Suppressor macrophage treated with lipopolysaccharide for 1 hour (primary cell): ENCODE measurements at regions not wholly inside any gene's neighbourhood (a gene's known extent, or its start where the extent isn't known, plus 50 kb on each side); places are given as distances from the start of the nearest gene placed in this dataset.
"Not testable (repeated sequence)": the region's sequence is repeated elsewhere in the genome, so short reads cannot be mapped to it uniquely, and the experiment has no call there.

ENCODE experiments used
- DNase-seq, 3 donors: peaks; one replicate each; pipeline ENCODE4 v3.0.0-alpha.2; 2020 to 2022

GRCh38 chr9:41367301-41367700 is 178.2 kb upstream of the ZNG1F start:
- DNase-seq = not testable (repeated sequence)

- DNase-seq = peak in 1 of 3 donors; percentile 13
Measured at GRCh38 chr9:41361790-41362189, 172.7 kb upstream of the ZNG1F start.

DNA sequence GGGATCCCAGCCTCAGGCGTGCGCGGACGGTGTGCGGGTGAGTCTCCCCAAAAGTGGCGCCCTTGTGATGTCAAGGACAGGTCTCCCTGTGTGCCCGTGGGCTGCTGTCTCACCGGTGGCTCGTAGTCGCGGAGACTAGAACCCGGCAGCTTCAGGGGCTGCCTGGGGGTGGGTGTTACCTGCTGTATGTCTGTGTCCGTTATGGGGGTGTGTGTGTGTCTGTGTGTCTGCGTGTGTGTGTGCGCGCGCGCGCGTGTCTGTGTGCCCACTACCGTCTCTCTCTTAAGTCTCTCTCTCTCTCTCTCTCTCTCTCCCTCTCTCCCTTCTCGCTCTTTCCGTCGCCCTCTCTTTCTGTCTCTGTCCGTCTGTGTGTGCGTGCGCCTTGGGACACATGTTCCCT is 170.0 kb upstream of the ZNG1F start:
- peak; percentile 11 to 16 (median 15) for DNase-seq

- peak; percentile 68 to 83 (median 81) for DNase-seq
Measured at GRCh38 chr9:41358682-41359081, 169.6 kb upstream of the ZNG1F start.

DNA sequence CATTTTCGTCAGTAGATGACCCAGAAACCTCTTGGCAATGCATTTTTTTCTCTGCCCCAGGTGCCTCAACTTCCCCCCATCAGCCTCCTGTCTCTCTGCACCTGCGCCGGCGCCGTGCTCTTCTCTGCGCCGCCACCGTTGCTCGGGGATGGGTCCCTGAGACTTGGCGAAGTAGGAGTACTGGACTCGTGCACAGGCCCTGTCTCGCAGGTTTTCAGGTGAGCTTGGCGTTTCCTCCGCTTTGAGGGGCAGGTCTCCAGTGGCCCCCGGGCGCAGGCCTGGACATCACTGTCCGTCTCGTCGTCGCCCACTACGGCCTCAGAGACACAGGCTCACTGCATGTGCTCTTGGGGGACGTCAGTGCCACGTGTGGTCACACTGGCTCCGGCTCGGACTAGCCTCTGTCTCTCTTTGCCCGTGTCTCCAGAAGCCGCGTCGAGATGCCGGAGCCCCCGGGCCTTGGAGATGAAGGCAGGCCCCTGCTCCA is 168.8 kb upstream of the ZNG1F start:
- not testable (repeated sequence) for DNase-seq

- DNase-seq = not testable (repeated sequence)
Measured at GRCh38 chr9:41357350-41357748, 168.2 kb upstream of the ZNG1F start.

GRCh38 chr9:41356588-41357349 is 167.7 kb upstream of the ZNG1F start:
- peak; percentile 58 to 79 (median 59) for DNase-seq

GRCh38 chr9:41355712-41356450 is 166.8 kb upstream of the ZNG1F start:
- not testable (repeated sequence) for DNase-seq

DNA sequence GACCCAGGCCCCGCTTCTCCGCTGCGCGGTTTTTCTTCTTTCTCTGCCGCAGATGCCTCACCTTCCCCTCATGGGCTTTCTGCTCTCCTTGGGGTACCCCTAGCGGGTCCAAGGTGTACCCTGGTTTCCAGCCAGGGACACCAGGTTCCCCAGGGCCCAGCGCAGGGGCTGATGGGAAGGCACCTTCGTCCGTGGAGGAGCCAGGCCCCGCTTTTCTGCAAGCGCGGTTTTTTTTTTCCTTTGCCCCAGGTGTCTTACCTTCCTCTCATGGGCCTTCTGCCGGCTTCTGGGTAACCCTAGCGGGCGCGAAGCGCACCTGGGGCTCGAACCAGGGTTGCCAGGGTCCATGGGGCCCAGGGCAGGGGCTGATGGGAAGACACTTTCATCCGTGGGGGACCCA is 165.9 kb upstream of the ZNG1F start:
- DNase-seq = not testable (repeated sequence)

DNA sequence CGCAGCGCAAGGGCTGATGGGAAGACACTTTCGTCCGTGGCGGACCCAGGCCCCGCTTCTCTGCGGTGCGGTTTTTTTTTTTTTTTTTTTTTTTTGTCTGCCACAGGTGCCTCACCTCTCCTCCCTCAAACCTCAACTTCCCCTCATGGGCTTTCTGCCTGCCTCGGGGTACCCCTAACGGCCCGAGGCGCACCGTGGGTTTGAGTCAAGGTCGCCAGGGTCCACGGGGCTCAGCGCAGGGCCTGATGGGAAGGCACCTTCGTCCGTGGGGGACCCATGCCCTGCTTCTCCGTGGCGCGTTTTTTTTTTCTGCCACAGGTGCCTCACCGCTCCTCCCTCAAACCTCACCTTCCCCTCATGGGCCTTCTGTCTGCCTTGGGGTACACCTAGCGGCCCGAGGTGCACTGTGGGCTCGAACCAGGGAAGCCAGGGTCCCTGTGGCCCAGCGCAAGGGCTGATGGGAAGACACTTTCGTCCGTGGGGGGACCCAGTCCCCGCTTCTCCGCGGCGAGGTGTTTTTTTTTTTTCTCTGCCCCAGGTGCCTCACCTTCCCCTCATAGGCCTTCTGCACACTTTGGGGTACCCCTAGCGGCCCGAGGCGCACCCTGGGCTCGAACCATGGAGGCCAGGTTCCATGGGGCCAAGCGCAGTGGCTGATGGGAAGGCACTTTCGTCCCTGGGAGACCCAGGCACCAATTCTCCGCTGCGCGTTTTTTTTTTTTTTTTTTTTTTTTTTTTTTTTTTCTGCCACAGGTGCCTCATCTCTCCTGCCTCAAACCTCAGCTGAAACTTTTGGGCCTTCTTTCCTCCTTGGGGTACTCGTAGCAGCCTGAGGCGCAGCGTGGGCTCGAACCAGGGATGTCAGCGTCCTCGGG is 165.2 kb upstream of the ZNG1F start:
- not testable (repeated sequence) for DNase-seq

GRCh38 chr9:41353026-41353425 is 163.9 kb upstream of the ZNG1F start:
- DNase-seq = not testable (repeated sequence)

- not testable (repeated sequence) for DNase-seq
Measured at GRCh38 chr9:41352390-41352789, 163.3 kb upstream of the ZNG1F start.

DNA sequence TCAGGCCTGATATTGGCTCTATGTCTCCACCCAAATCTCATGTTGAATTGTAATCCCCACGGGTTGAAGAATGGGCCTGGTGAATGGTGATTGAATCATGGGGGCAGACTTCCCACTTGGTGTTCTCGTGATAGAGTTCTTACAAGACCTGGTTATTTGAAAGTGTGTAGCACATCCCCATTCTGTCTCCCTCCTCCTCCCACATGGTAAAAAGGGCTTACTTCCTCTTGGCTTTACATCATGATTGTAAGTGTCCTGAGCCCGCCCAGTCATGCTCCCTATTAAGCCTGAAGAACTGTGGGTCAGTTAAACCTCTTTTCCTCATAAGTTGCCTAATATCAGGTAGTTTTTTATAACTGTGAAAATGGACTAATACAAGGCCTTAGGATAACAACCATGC is 158.8 kb upstream of the ZNG1F start:
- peak; percentile 62 to 76 (median 72) for DNase-seq

DNA sequence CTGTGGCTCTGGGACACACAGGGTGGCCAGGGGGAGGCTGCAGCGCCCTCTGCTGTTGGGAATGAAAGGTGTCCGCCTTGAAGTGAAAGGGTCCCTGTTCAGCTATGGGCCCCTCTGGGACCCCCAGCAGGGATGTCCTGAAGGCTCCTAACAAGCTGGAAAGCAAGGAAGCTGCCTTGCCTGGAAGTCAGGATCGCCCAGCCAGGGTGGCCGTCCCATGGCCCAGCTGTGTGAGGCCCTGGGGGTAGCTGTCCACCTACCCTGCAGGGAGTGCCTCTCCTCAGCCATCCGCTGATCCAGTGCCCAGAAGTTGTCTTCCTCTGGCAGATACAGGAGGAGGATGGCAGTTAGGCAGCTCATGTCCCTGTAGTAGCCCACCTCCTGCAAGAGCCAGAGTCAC is 143.4 kb upstream of the ZNG1F start:
- DNase-seq = not testable (repeated sequence)

DNA sequence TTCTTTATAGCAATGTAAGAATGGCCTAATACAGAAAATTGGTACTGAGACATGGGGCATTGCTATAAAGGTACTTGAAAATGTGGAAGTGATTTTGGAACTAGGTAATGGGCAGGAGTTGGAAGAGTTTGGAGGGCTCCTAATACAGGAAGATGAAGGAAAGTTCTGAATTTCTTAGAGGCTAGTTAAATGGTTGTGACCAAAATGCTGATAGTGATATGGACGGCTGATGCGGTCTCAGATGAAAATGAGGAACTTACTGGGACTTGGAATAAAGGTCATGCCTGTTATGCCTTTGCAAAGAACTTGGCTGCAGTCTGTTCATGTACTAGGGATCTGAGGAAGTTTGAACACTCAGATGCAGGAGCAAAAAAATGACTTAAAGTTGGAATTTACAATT is 132.2 kb upstream of the ZNG1F start:
- not testable (repeated sequence) for DNase-seq

GRCh38 chr9:41308953-41309352 is 119.8 kb upstream of the ZNG1F start:
- DNase-seq = not testable (repeated sequence)

GRCh38 chr9:41285744-41286143 is 96.6 kb upstream of the ZNG1F start:
- DNase-seq = not testable (repeated sequence)

DNA sequence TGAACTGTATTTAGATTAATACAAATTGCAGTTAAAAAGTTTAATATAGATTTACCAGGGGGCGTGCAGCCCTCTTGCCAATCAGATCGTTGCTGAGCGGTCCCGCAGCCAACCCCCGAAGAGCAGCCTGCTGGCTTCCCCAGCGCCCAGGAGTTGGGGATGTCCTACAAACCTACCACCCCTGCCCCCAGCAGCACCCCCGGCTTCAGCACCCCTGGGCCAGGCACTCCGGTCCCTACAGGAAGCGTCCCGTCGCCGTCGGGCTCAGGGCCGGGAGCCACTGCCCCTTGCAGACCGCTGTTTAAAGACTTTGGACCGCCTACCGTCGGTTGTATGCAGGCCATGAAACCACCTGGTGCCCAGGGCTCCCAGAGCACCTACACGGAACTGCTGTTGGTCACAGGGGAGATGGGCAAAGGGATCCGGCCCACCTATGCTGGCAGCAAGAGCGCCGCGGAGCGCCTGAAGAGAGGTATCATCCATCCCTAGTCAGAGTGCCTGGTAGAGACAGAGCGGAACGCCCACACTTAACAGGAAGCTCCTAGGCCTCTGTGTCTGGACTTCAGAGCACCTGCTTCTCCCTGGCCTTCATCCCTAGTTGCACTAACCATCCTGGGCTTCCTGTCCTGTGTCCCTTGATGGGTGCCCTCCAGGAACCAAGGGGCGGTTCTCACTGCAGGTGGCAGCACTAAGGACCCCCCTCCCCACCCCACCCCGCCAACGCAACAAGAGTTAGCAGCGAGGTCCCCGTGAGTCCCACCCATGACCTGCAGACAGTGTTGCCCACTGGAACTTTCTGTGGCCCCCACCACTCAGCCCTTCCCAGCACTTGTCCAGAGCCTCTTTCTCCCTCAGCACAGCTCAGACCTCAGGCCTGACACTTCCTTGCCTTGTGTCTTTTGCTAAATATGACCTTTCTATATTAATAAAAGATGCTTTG is 91.5 kb upstream of the ZNG1F start:
- DNase-seq = not testable (repeated sequence)

DNA sequence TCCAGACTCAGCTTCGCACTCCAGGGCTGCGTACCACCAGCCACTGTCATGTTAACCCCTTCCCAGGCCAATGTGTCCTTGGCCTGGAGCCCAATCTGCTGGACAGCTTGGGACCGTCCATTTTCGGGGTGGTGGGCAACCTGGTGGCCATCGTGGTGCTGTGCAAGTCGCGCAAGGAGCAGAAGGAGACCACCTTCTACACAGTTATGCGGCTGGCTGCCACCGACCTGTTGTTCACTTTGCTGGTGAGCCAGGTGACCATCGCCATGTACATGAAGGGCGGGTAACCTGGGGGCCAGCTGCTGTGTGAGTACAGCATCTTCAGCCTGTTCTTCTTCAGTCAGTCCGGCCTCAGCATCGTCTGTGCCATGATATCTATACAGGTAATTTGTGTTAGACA is 90.3 kb upstream of the ZNG1F start:
- DNase-seq = not testable (repeated sequence)

DNA sequence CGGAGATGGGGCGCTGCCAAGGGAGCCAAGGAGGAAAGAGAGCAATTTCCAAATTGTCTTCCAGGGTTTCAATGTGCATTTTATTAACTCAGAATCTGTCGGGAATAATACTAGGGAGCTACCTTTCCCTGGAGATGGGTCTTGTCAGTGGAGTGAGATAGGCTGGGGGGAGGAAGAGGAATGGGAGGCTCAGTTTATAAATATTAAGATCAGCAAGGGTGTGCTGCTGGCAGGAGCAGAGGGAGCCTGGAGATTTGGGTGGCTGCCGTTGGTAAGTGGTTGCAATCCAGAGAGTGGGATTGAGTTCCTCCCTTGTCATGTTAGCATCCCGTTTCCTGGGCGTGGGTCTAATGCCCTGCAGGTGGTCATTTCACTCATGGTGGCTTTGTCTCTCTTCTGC is 89.9 kb upstream of the ZNG1F start:
- not testable (repeated sequence) for DNase-seq

- DNase-seq = peak; percentile 63 to 76 (median 65)
Measured at GRCh38 chr9:41273549-41274267, 84.6 kb upstream of the ZNG1F start.
